ENCODE measurements at regions not wholly inside any gene's neighbourhood (a gene's known extent, or its start where the extent isn't known, plus 50 kb on each side); places are given as distances from the start of the nearest gene placed in this dataset.

- Histone ChIP-seq H3K27ac (ENCODE audit: low read depth in 2 of 2, low read length in 1 of 2) (no peak overlapping the region), H4K20me1 (ENCODE audit: insufficient read depth) (no peaks in the 10 kb centered on the region), H2AFZ (ENCODE audit: low read depth) (no peak overlapping the region), H3F3A (replicated peaks; ENCODE audit: insufficient read depth) (no peaks in the 10 kb centered on the region), H3K9ac (no peak overlapping the region), H3K27me3 (ENCODE audit: insufficient read depth) (no peaks in the 10 kb centered on the region), H3K9me2 (no peaks in the 10 kb centered on the region), H3K36me3 (replicated peaks in 1 of 2; ENCODE audit: control insufficient read depth in 1 of 2, insufficient read depth in 2 of 2, low read length in 1 of 2) (no peaks in the 10 kb centered on the region), H3K4me1 (ENCODE audit: control insufficient read depth in 1 of 2, insufficient read depth in 2 of 2, low read depth in 1 of 2, low read length in 1 of 2) (no peaks in the 10 kb centered on the region), H3K9me3 (no peaks in the 10 kb centered on the region), H3K4me3 (ENCODE audit: low read depth in 2 of 2, low read length in 1 of 2) (no peak overlapping the region), H3K79me2 (ENCODE audit: insufficient read depth) (no peaks in the 10 kb centered on the region), H3K4me2 (no peak overlapping the region)
- 17% methylated on average over 3 of the region's 3 CpGs for WGBS (ENCODE audit: low lambda C conversion rate)
- CTCF ChIA-PET: no interaction called here
- TF ChIP-seq RAD21 (IDR thresholded peaks at IDR 0.05; ENCODE audit: low read length): no peak
- TF ChIP-seq PBX3 (IDR thresholded peaks at IDR 0.05): no peak
- no peak for TF ChIP-seq IRF3 (IDR thresholded peaks at IDR 0.05; ENCODE audit: low read depth, low read length)
- TF ChIP-seq EP300 (IDR thresholded peaks at IDR 0.05; ENCODE audit: borderline replicate concordance in 1 of 2, low read depth in 1 of 2, low read length in 1 of 2): no peak
- no peak for TF ChIP-seq FOXJ3 (CRISPR knock-in tag; IDR thresholded peaks at IDR 0.05)
- no peak for TF ChIP-seq POLR2AphosphoS5 (IDR thresholded peaks at IDR 0.05; ENCODE audit: low read depth, low read length)
- no peak for TF ChIP-seq MXI1 (IDR thresholded peaks at IDR 0.05; ENCODE audit: low read depth, low read length)
- TF ChIP-seq FOXM1 (IDR thresholded peaks at IDR 0.05; ENCODE audit: low read depth): no peak
- POLR2A ChIA-PET: no interaction called here
- DNase-seq: no peak
Measured at GRCh38 chr4:42724451-42724850, 67.5 kb upstream of the ATP8A1 start.

GRCh38 chr4:42720533-42720932 lies 63.6 kb upstream of the ATP8A1 start:
- no peaks in the 10 kb centered on the region for H3F3A ChIP-seq (replicated peaks; ENCODE audit: insufficient read depth)
- POLR2A ChIA-PET: no interaction called here

More at GRCh38 chr4:42720533-42720932, 63.6 kb upstream of the ATP8A1 start:
- DNase-seq: no peak
- no peaks in the 10 kb centered on the region; a peak in 2 of 4 replicates for H3K4me1 ChIP-seq (ENCODE audit: control insufficient read depth in 1 of 2, insufficient read depth in 2 of 2, low read depth in 1 of 2, low read length in 1 of 2)
- no peak overlapping the region for H3K4me2 ChIP-seq
- no peaks in the 10 kb centered on the region for H3K27me3 ChIP-seq (ENCODE audit: insufficient read depth)
- no peak overlapping the region for H3K9ac ChIP-seq
- H3K9me3 ChIP-seq: no peaks in the 10 kb centered on the region
- no peaks in the 10 kb centered on the region for H3K9me2 ChIP-seq
- H3K27ac ChIP-seq (ENCODE audit: low read depth in 2 of 2, low read length in 1 of 2): no peak overlapping the region; a peak in 1 of 4 replicates
- H2AFZ ChIP-seq (ENCODE audit: low read depth): no peak overlapping the region
- 33% methylated on average over 1 of the region's 1 CpG for WGBS (ENCODE audit: low lambda C conversion rate)
- TF ChIP-seq IRF3 (IDR thresholded peaks at IDR 0.05; ENCODE audit: low read depth, low read length) (no peak), MAX (IDR thresholded peaks at IDR 0.05; ENCODE audit: low read depth) (no peak)
- no peak overlapping the region for H3K4me3 ChIP-seq (ENCODE audit: low read depth in 2 of 2, low read length in 1 of 2)
- H3K79me2 ChIP-seq (ENCODE audit: insufficient read depth): no peaks in the 10 kb centered on the region
- CTCF ChIA-PET: interaction anchor here (1.5 kb wide), 1 partner anchor 29 kb away, joined by 4 read pairs; no protein-coding TSS in a partner anchor
- H4K20me1 ChIP-seq (ENCODE audit: insufficient read depth): no peaks in the 10 kb centered on the region
- H3K36me3 ChIP-seq (replicated peaks in 1 of 2; ENCODE audit: control insufficient read depth in 1 of 2, insufficient read depth in 2 of 2, low read length in 1 of 2): no peaks in the 10 kb centered on the region
